Thymus (tissue), 11 donors: ENCODE measurements at regions not wholly inside any gene's neighbourhood (a gene's known extent, or its start where the extent isn't known, plus 50 kb on each side); places are given as distances from the start of the nearest gene placed in this dataset.

Experiments used
- DNase-seq, 9 donors: peaks; one replicate each; pipeline ENCODE4 v3.0.0-alpha.2; 2013; ENCODE audit warnings: low spot score in 9 of 9, low read depth in 6 of 9, missing footprints in 1 of 9
- H3K27ac ChIP-seq, 2 donors: one replicate each; pipeline ENCODE4 v1.5.1; 2013; ENCODE audit warnings: control low read depth in 1 of 2, low read depth in 1 of 2, low read length in 1 of 2, mild to moderate bottlenecking in 1 of 2, moderate library complexity in 1 of 2
- H3K27me3 ChIP-seq, 2 donors: one replicate each; pipeline ENCODE4 v1.5.1; 2013; ENCODE audit warnings: low read length in 1 of 2; ENCODE audit not compliant: control insufficient read depth in 2 of 2, insufficient read depth in 1 of 2
- H3K36me3 ChIP-seq, 2 donors: one replicate each; pipeline ENCODE4 v1.5.1; 2013; ENCODE audit warnings: low read length in 1 of 2, mild to moderate bottlenecking in 1 of 2, moderate library complexity in 1 of 2; ENCODE audit not compliant: control insufficient read depth in 2 of 2, insufficient read depth in 2 of 2
- H3K4me1 ChIP-seq, 2 donors: one replicate each; pipeline ENCODE4 v1.5.1; 2013; ENCODE audit warnings: low read length in 2 of 2; ENCODE audit not compliant: control insufficient read depth in 2 of 2, insufficient read depth in 2 of 2
- H3K4me3 ChIP-seq, 2 donors: one replicate each; pipeline ENCODE4 v1.5.1; 2013; ENCODE audit warnings: low read length in 2 of 2, control low read depth in 1 of 2, mild to moderate bottlenecking in 1 of 2
- H3K9me3 ChIP-seq, 2 donors: one replicate each; pipeline ENCODE4 v1.5.1; 2013; ENCODE audit warnings: low read length in 1 of 2, mild to moderate bottlenecking in 1 of 2; ENCODE audit not compliant: control insufficient read depth in 2 of 2, insufficient read depth in 1 of 2
- WGBS: extraction: QIAGEN DNeasy Blood & Tissue Kit; methylation state at CpG from one replicate; pipeline ENCODE4 v1.1.7; 2013; 5-methylcytosine and 5-hydroxymethylcytosine counted together
- donor health status: healthy.

DNA sequence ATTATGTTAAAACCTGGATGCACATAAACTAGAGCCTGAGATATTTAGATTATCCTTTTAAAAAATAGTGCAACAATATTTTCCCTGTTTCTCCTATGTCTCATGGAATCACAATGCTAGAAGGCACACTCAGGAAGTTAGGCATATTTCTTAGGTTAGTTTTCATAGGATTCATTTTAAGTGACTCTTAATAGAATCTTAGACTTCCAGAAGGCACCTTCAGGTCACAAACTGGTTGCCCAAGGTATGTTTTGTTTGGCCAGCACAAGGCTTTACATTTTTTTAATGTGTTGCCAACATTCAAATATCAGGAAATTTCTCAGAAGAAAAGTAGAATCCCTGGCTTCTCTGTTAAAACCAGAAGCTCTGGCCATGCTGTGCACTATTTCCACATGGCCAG is 129.3 kb downstream of the LNPK start:
- H3K4me3 ChIP-seq = no peak overlapping the region
- H3K9me3 ChIP-seq = no peaks in the 10 kb centered on the region
- H3K36me3 ChIP-seq = no peaks in the 10 kb centered on the region
- no peaks in the 10 kb centered on the region for H3K4me1 ChIP-seq
- H3K27me3 ChIP-seq = no peaks in the 10 kb centered on the region
- DNase-seq = no peak
- H3K27ac ChIP-seq = no peak overlapping the region

DNA sequence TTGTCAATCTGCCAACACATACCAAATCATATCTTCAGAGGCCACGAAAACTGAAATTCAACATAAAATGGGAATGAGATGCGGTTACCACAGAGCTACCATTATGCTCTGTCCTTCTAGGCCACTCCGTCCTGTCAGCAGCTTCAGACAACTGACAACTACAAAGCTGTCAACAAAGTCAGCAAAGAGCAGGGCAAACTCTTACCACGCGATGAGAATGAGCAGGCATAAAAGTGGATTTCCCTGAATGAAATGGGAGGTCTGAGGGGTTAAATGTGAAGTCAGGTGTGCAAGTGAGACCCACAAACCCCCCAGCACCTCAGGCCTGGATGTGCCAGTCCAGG is 130.1 kb downstream of the LNPK start:
- no peaks in the 10 kb centered on the region for H3K9me3 ChIP-seq
- WGBS = 95% methylated on average over 5 of the region's 5 CpGs
- H3K27me3 ChIP-seq = no peaks in the 10 kb centered on the region
- H3K4me3 ChIP-seq = no peak overlapping the region
- no peak for DNase-seq
- H3K4me1 ChIP-seq = no peaks in the 10 kb centered on the region
- no peak overlapping the region for H3K27ac ChIP-seq
- no peaks in the 10 kb centered on the region for H3K36me3 ChIP-seq

DNA sequence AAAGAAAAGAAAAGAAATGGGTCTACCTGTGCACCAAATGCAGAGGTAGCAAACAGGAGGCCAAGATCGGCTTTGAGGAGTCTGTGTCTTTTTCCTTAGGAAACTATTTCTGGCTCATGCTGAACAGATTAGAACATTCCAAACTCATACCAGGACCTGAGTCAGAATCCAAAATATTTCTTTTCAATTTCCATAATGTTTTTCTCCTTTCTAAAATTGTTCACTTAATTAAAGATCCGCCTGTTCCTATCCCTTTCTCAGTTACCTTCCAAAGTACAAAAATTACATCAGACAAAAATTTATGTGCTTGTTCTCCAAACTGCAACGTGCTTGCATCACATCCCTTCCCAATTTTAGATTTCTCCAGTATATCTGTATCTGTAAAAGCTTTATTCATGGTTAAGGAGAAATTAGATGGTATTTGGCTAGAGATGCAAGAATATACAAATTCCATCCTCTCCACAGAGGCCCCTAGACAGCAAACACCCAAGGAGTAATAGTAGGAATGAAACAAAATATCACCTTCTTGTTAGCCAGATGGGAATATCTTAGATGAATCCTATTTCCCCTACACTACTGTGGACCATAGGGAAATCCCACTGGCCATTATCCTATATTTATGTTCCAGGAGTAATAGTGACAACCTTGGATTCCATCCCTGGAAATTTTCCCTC is 130.6 kb downstream of the LNPK start:
- Histone ChIP-seq H3K9me3 (no peaks in the 10 kb centered on the region), H3K4me3 (no peak overlapping the region), H3K27ac (no peak overlapping the region), H3K27me3 (no peaks in the 10 kb centered on the region), H3K36me3 (no peaks in the 10 kb centered on the region), H3K4me1 (no peaks in the 10 kb centered on the region)
- no peak for DNase-seq
- WGBS = 88% methylated on average over 3 of the region's 3 CpGs

DNA sequence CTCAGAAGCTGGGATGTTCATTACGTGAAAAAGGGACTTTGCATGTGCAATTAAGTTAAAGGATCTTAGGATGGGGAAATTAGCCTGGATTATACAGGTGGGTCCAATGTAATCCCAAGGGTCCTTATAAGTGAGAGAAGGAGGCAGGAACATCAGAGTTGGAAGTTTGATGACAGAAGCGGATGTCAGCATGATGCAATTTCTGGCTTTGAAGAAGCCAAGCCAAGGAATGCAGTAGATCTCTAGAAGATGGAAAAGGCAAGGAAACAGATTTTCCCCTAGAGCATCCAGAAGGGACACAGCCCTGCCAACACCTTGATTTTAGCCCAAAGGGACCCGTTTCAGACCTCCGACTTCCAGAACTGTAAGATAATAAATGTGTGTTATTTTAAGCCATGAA is 136.4 kb downstream of the LNPK start:
- Histone ChIP-seq H3K36me3 (no peaks in the 10 kb centered on the region), H3K27ac (no peak overlapping the region), H3K9me3 (no peaks in the 10 kb centered on the region), H3K4me1 (no peaks in the 10 kb centered on the region), H3K4me3 (no peak overlapping the region), H3K27me3 (peaks cover 0 to 3% of the 10 kb centered on the region in 2 donors)
- 94% methylated on average over 4 of the region's 4 CpGs for WGBS
- no peak for DNase-seq

DNA sequence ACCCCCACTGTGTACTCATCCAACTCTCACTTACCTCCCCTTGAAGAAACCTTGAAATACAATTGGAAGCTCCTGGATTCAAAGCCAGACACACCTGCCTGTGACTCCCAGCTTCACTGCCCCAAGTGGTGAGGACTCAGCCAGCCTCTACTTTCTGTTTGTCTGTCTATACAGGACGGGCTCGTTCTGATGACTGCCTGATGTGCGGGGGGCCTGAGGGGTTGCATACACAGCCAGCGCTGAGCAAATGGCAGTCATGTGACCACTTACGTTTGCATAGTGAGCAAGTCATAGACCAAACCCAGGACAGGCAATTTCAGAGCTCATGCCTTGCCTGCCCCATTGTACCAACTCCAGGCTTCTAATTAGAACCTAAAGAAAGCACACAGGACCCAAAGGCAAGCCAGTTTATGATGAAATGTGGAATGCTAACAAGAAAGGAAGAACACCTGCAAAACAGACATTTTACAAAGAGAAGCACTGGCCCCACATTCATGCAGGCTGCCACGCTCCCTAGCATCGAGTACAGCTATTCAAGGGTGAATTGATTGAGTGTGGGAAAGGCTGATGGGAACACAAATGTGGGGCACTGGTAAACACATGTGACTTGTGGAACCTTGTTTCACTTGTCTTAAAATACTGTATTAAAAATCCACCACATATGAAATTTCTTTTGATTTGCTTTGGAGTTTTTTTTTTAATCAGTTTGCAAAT is 137.8 kb downstream of the LNPK start:
- Histone ChIP-seq H3K4me1 (no peaks in the 10 kb centered on the region), H3K9me3 (no peaks in the 10 kb centered on the region), H3K27me3 (peaks cover 0 to 3% of the 10 kb centered on the region in 2 donors), H3K36me3 (no peaks in the 10 kb centered on the region), H3K27ac (no peak overlapping the region), H3K4me3 (no peak overlapping the region)
- 89% methylated on average over 7 of the region's 7 CpGs for WGBS
- DNase-seq = no peak

DNA sequence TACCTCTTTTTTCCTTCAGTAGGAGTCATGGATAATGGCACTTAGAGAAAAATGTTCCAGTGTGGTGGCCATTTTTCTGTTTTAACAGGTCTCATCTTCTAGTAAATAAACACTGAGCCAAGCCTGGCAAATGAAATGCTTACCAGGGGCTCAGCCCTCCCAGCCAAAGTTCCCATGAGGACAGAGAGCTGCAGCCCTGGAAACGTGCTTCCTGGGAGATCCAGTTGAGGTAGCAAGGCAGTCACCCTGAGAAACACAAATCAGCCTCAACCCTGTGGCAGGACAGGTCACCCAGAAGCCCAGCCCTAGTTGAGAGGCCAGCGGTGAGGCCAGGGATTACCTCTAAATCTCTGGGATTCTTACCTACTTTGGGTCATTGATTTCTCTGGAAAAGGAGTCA is 140.1 kb downstream of the LNPK start:
- 70% methylated on average over 2 of the region's 2 CpGs for WGBS

DNA sequence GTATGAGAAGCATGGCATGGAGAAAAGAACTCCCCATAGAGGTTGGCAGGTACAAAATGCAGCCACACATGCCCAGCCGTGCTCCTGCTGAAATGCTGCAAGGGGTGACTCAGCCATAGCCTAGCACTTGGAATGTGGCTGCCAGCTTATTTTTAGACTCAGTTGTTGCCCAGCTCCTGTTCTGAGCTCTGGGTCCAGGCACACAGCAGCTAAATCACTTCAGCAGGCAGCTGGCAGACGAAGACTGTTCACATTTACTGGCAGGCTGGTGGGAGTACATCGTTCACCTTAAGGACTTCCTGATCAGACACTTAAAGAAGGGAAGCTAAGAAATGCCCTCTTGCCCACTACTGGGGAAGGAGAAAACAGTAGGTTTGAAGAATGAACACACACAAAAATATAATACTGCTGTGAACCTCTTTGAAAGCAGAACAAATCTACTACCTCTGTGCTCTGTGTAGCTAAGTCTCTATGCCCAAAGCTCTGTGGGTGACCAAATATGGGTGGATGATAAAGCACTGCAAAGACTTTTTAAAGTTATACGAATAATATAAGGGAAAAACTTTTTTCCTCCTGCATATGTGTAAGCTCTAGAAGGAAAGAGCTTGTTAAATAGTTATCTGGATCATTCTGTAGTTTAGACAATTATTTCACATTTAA is 146.1 kb downstream of the LNPK start:
- H3K27ac ChIP-seq = no peak overlapping the region
- H3K27me3 ChIP-seq = no peaks in the 10 kb centered on the region
- no peak for DNase-seq
- no peaks in the 10 kb centered on the region for H3K9me3 ChIP-seq
- WGBS = 62% methylated on average over 4 of the region's 4 CpGs
- no peaks in the 10 kb centered on the region for H3K4me1 ChIP-seq
- no peaks in the 10 kb centered on the region for H3K36me3 ChIP-seq
- no peak overlapping the region for H3K4me3 ChIP-seq

More for the DNA sequence above, 140.1 kb downstream of the LNPK start:
- Histone ChIP-seq H3K27me3 (peaks cover 0 to 3% of the 10 kb centered on the region in 2 donors), H3K27ac (no peak overlapping the region), H3K4me3 (no peak overlapping the region), H3K9me3 (no peaks in the 10 kb centered on the region), H3K4me1 (no peaks in the 10 kb centered on the region), H3K36me3 (no peaks in the 10 kb centered on the region)
- DNase-seq = no peak

DNA sequence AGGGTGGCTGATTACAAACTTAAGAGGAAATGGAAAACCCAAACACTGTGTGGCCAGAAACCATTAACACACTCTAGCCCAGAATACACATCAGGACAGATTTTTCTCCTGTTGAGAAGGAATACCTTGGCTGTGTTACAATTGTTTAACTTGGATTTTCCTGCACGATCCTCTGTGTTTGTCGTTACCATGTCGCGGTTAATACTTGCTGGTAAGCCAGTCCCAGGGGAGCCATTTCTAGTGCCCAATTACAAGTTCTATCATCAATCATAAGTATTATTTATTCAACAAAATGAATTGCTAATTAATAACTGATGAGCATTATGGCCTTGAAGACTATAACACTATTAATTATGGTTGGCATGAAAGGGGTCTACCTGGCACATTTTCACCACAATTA is 146.8 kb downstream of the LNPK start:
- 81% methylated on average over 4 of the region's 4 CpGs for WGBS
- Histone ChIP-seq H3K27ac (no peak overlapping the region), H3K27me3 (no peaks in the 10 kb centered on the region), H3K9me3 (no peaks in the 10 kb centered on the region), H3K36me3 (no peaks in the 10 kb centered on the region), H3K4me3 (no peak overlapping the region), H3K4me1 (no peaks in the 10 kb centered on the region)
- DNase-seq = no peak

DNA sequence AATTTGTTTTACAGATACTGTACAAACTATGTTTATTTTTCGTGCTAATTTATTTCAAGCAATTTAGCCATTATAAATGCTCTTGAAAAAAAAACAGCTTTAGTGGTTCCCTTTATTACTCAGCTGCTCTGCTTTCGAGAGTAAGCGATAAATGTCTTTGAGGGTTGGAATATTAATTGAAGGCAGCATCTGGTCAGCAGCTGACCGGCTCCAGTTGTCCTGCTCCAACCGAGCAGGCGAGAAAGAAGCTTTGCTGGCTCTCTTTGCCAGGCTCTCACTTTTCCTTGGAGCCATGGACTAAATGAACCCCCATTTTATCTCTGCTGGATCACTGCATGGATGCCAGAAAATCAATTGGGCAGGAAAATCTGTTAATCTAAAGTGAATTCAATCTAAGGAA is 147.4 kb downstream of the LNPK start:
- 84% methylated on average over 6 of the region's 6 CpGs for WGBS
- no peak for DNase-seq
- no peak overlapping the region for H3K27ac ChIP-seq
- no peak overlapping the region for H3K4me3 ChIP-seq
- H3K36me3 ChIP-seq = no peaks in the 10 kb centered on the region
- H3K9me3 ChIP-seq = no peaks in the 10 kb centered on the region
- H3K27me3 ChIP-seq = no peaks in the 10 kb centered on the region
- H3K4me1 ChIP-seq = no peaks in the 10 kb centered on the region
